MM.1S (cell line): ENCODE measurements at regions not wholly inside any gene's neighbourhood (a gene's known extent, or its start where the extent isn't known, plus 50 kb on each side); places are given as distances from the start of the nearest gene placed in this dataset.

Experiments
- CTCF ChIP-seq: fragments of 300-600 bp; sonication (generic); IDR thresholded peaks from 2 replicates; pipeline ENCODE4 v1.5.1; 2016; ENCODE audit warnings: antibody characterized with exemption, low read length, mixed read lengths
- EZH2phosphoT487 ChIP-seq: fragments of 300-600 bp; sonication (generic); IDR thresholded peaks from 2 replicates; pipeline ENCODE4 v1.6.1; 2018; ENCODE audit warnings: antibody characterized with exemption, low read length

- no peak for TF ChIP-seq CTCF
- no peak for TF ChIP-seq EZH2phosphoT487
These were observed 964.9 kb downstream of the NR2F1-AS1 start for GRCh38 chr5:92616085-92616484.
